ENCODE measurements at regions not wholly inside any gene's neighbourhood (a gene's known extent, or its start where the extent isn't known, plus 50 kb on each side); places are given as distances from the start of the nearest gene placed in this dataset.

DNA sequence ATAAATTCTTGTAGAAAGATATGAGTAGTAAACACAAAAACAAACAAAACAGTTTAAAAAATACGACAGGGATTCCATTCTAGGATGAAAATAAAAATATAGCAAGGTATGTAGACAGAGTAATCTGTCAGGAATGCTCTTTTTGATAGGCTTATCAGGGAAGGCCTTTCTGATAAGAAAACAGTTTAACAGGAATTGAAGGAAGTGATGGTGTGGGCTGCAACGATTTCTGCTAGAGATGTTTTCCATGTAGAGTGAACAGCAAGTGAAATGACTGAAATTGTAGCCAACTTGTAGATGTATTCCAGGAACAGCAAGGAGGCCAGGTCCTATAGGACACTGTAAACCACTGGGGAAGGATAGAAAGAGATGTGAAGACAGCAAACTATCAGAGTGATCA is 689.7 kb upstream of the GJE1 start:
- no peaks in the 10 kb centered on the region for H3K36me3 Mint-ChIP-seq (ENCODE audit: unreplicated experiment)
- no peak overlapping the region for H3K27ac Mint-ChIP-seq (ENCODE audit: unreplicated experiment)
- DNase-seq: no peak
- H3K4me1 Mint-ChIP-seq (ENCODE audit: low read depth, unreplicated experiment): no peaks in the 10 kb centered on the region
- no peak overlapping the region for H3K4me3 Mint-ChIP-seq (ENCODE audit: unreplicated experiment)
- TF ChIP-seq, protein P1, sequence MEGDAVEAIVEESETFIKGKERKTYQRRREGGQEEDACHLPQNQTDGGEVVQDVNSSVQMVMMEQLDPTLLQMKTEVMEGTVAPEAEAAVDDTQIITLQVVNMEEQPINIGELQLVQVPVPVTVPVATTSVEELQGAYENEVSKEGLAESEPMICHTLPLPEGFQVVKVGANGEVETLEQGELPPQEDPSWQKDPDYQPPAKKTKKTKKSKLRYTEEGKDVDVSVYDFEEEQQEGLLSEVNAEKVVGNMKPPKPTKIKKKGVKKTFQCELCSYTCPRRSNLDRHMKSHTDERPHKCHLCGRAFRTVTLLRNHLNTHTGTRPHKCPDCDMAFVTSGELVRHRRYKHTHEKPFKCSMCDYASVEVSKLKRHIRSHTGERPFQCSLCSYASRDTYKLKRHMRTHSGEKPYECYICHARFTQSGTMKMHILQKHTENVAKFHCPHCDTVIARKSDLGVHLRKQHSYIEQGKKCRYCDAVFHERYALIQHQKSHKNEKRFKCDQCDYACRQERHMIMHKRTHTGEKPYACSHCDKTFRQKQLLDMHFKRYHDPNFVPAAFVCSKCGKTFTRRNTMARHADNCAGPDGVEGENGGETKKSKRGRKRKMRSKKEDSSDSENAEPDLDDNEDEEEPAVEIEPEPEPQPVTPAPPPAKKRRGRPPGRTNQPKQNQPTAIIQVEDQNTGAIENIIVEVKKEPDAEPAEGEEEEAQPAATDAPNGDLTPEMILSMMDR (IDR thresholded peaks at IDR 0.05; ENCODE audit: partially characterized antibody, unreplicated experiment): no peak
- H3K9me3 Mint-ChIP-seq (ENCODE audit: unreplicated experiment): no peaks in the 10 kb centered on the region
- no peaks in the 10 kb centered on the region for H3K27me3 Mint-ChIP-seq (ENCODE audit: unreplicated experiment)

DNA sequence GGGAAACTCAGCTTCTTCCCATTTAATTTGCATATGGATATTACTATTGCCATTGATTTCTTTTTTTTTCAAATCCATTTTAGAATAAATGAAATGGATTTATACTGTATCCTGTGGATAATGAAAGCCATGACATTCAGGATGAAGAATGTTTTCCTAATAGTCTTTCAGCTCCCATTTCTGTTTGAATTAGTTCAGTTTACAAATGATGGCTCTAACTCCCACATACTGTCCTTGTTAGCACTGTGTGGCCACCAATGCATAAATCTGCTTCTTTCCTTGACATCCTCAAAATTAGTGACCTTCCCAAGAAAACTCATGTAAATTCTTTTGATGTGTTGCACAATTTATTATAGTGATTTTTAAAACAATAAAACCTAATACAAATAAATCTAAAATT is 693.2 kb upstream of the GJE1 start:
- no peak for DNase-seq
- Mint-ChIP-seq H3K27me3 (ENCODE audit: unreplicated experiment) (no peaks in the 10 kb centered on the region), H3K4me3 (ENCODE audit: unreplicated experiment) (no peak overlapping the region), H3K9me3 (ENCODE audit: unreplicated experiment) (no peaks in the 10 kb centered on the region), H3K4me1 (ENCODE audit: low read depth, unreplicated experiment) (no peaks in the 10 kb centered on the region), H3K36me3 (ENCODE audit: unreplicated experiment) (no peaks in the 10 kb centered on the region), H3K27ac (ENCODE audit: unreplicated experiment) (no peak overlapping the region)
- TF ChIP-seq, protein P1 (IDR thresholded peaks at IDR 0.05; ENCODE audit: partially characterized antibody, unreplicated experiment): no peak

DNA sequence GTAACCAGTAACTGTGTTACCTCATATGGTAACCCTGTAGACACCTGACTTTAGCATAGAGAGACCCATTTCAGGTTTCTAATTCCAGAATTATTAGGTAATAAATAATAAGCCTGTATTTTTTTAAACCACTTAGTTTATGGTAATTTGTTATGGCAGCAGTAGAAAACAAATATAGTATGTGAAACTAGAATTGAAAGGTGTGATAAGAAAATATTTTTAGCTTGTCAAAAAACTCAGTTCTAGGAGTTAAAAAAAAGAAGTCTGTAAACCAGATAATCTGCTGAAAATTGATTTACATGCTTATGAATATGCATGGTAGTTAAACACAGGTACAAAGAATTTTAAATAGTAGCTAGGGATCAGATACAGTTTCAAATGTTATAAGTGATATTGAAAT is 695.0 kb upstream of the GJE1 start:
- H3K36me3 Mint-ChIP-seq (ENCODE audit: unreplicated experiment): no peaks in the 10 kb centered on the region
- H3K4me3 Mint-ChIP-seq (ENCODE audit: unreplicated experiment): no peak overlapping the region
- no peaks in the 10 kb centered on the region for H3K27me3 Mint-ChIP-seq (ENCODE audit: unreplicated experiment)
- TF ChIP-seq, protein P1 (IDR thresholded peaks at IDR 0.05; ENCODE audit: partially characterized antibody, unreplicated experiment): no peak
- H3K9me3 Mint-ChIP-seq (ENCODE audit: unreplicated experiment): no peaks in the 10 kb centered on the region
- no peak for DNase-seq
- H3K4me1 Mint-ChIP-seq (ENCODE audit: low read depth, unreplicated experiment): no peaks in the 10 kb centered on the region
- H3K27ac Mint-ChIP-seq (ENCODE audit: unreplicated experiment): no peak overlapping the region

- Mint-ChIP-seq H3K9me3 (ENCODE audit: unreplicated experiment) (no peaks in the 10 kb centered on the region), H3K4me3 (ENCODE audit: unreplicated experiment) (no peak overlapping the region), H3K4me1 (ENCODE audit: low read depth, unreplicated experiment) (no peaks in the 10 kb centered on the region), H3K27me3 (ENCODE audit: unreplicated experiment) (no peaks in the 10 kb centered on the region), H3K36me3 (ENCODE audit: unreplicated experiment) (no peaks in the 10 kb centered on the region), H3K27ac (ENCODE audit: unreplicated experiment) (no peak overlapping the region)
- DNase-seq: no peak
- TF ChIP-seq, protein P1 (IDR thresholded peaks at IDR 0.05; ENCODE audit: partially characterized antibody, unreplicated experiment): no peak
Measured at GRCh38 chr6:141437011-141437410, 695.7 kb upstream of the GJE1 start.

GRCh38 chr6:141426400-141426980 is 706.2 kb upstream of the GJE1 start:
- no peak for DNase-seq
- H3K4me1 Mint-ChIP-seq (ENCODE audit: low read depth, unreplicated experiment): no peaks in the 10 kb centered on the region
- H3K4me3 Mint-ChIP-seq (ENCODE audit: unreplicated experiment): no peak overlapping the region
- no peaks in the 10 kb centered on the region for H3K36me3 Mint-ChIP-seq (ENCODE audit: unreplicated experiment)
- no peak overlapping the region for H3K27ac Mint-ChIP-seq (ENCODE audit: unreplicated experiment)
- TF ChIP-seq, protein P1 (IDR thresholded peaks at IDR 0.05; ENCODE audit: partially characterized antibody, unreplicated experiment): no peak
- H3K9me3 Mint-ChIP-seq (ENCODE audit: unreplicated experiment): peaks cover 2% of the 10 kb centered on the region
- H3K27me3 Mint-ChIP-seq (ENCODE audit: unreplicated experiment): no peaks in the 10 kb centered on the region

All from glutamatergic neuron (in vitro differentiated cells).